ENCODE measurements at regions not wholly inside any gene's neighbourhood (a gene's known extent, or its start where the extent isn't known, plus 50 kb on each side); places are given as distances from the start of the nearest gene placed in this dataset.

DNA sequence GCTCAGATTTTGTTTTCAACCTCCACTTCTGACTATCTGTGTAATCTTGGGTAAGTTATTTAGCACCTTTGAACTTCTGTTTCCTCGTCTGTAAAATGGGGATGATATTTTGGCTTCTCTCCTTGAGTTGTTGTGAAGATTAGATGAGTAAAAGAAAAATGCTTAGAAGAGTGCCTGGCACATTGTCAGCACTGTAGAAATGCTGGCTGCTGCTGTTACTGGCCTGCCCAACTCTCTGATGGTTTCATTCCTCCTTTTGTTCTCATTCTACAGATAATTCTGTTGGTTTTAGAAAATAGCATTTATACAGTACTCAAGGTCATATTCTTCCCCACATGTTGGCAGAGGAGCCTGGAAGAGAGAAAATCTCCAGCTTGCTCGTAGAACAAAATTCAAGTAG is 547.2 kb upstream of the JAG1 start:
- Histone ChIP-seq H3K27ac (no peak overlapping the region), H3K4me1 (peaks cover 0 to 34% of the 10 kb centered on the region in 2 donors), H3K4me3 (no peak overlapping the region), H3K27me3 (no peaks in the 10 kb centered on the region), H3K9me3 (no peaks in the 10 kb centered on the region), H3K36me3 (no peaks in the 10 kb centered on the region)
- DNase-seq (ENCODE audit: low spot score): no peak
- TF ChIP-seq, protein P1, sequence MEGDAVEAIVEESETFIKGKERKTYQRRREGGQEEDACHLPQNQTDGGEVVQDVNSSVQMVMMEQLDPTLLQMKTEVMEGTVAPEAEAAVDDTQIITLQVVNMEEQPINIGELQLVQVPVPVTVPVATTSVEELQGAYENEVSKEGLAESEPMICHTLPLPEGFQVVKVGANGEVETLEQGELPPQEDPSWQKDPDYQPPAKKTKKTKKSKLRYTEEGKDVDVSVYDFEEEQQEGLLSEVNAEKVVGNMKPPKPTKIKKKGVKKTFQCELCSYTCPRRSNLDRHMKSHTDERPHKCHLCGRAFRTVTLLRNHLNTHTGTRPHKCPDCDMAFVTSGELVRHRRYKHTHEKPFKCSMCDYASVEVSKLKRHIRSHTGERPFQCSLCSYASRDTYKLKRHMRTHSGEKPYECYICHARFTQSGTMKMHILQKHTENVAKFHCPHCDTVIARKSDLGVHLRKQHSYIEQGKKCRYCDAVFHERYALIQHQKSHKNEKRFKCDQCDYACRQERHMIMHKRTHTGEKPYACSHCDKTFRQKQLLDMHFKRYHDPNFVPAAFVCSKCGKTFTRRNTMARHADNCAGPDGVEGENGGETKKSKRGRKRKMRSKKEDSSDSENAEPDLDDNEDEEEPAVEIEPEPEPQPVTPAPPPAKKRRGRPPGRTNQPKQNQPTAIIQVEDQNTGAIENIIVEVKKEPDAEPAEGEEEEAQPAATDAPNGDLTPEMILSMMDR (IDR thresholded peaks at IDR 0.05): no peak

DNA sequence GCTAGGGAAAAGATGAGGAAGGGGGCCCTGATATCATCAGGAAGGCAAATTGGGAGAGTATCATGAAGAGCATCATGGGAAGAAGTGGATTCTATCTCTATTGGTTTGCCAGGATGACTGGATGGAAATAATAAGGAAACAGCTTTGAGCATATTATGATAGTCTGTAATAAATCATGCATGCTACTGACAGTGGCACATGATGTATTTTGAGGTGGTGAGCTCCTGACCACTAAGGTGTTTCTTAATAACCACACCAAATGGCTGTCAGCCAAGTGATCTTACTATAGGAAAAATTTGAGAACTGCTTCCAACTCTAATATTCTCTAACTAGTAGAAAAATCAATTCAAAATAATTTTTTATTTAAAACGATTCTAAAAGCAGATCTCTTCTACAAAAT is 548.4 kb upstream of the JAG1 start:
- Histone ChIP-seq H3K4me3 (no peak overlapping the region), H3K27me3 (no peaks in the 10 kb centered on the region), H3K9me3 (no peaks in the 10 kb centered on the region), H3K36me3 (no peaks in the 10 kb centered on the region), H3K4me1 (peaks cover 0 to 24% of the 10 kb centered on the region in 2 donors), H3K27ac (no peak overlapping the region)
- DNase-seq (ENCODE audit: low spot score): no peak
- TF ChIP-seq, protein P1 (IDR thresholded peaks at IDR 0.05): no peak

DNA sequence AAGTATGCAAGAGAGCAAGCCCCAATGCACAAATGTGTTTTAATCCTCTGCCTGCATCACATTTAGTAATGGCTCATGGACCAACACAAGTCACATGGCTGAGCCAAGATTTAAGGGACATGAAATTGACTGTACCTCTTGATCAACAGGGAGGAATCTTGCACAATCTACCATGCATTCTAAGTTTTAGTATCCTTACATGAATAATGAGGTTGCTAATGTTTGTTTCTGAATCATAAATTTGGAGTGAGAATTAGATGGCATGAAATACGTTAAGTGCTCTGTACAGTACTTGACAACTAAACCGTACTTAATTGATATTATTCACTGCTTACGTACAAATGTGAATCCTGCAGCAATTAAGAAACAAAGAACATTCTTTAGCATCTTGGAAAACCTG is 553.8 kb upstream of the JAG1 start:
- Histone ChIP-seq H3K36me3 (no peaks in the 10 kb centered on the region), H3K4me1 (peaks cover 0 to 21% of the 10 kb centered on the region in 2 donors), H3K4me3 (no peak overlapping the region), H3K27ac (no peak overlapping the region), H3K27me3 (no peaks in the 10 kb centered on the region), H3K9me3 (no peaks in the 10 kb centered on the region)
- no peak for DNase-seq (ENCODE audit: low spot score)
- TF ChIP-seq, protein P1 (IDR thresholded peaks at IDR 0.05): no peak

DNA sequence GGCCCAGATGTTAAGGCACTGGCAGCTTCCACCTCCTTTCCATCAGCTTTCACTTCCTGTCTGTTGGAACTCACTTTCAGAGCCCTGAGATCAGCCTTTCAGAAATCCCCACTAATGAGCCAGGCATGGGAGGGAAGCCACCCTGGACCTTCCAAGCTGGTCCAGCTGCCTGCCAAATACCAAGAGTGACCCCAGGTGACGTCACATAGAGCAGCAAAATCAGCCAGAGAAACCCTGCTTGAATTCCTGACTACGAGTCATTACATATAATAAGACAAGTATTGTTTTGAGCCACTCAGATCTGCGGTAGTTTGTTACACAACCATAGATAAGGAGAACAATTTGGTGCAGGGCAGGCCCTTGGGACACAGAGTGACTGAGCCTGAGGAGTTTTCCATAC is 556.0 kb upstream of the JAG1 start:
- TF ChIP-seq, protein P1 (IDR thresholded peaks at IDR 0.05): no peak
- H3K4me3 ChIP-seq: no peak overlapping the region

DNA sequence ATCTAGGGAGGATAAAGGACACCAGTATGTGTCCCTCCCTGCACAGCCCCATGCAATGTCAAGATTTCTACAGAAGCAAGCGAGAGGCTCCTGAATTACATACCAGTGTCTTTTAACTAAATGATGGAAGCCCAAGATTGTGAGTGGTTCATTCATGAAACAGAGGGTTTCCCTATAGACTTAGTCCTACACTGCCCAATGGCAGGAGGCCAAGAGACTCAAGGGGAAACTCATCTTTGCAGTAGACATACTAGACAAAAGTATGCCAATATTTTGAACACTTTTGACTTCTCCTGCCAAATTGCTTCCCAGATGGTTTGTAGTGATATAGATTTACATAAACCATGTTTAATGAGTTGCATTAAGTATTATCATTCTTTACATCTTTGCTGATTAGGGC is 557.2 kb upstream of the JAG1 start:
- Histone ChIP-seq H3K27me3 (no peaks in the 10 kb centered on the region), H3K27ac (no peak overlapping the region), H3K4me3 (no peak overlapping the region), H3K4me1 (peaks cover 0 to 29% of the 10 kb centered on the region in 2 donors), H3K36me3 (no peaks in the 10 kb centered on the region), H3K9me3 (no peaks in the 10 kb centered on the region)
- no peak for DNase-seq (ENCODE audit: low spot score)
- TF ChIP-seq, protein P1 (IDR thresholded peaks at IDR 0.05): no peak

More for the DNA sequence above, 556.0 kb upstream of the JAG1 start:
- H3K27me3 ChIP-seq: no peaks in the 10 kb centered on the region
- peak; percentile 89 for DNase-seq (ENCODE audit: low spot score)
- H3K4me1 ChIP-seq: peaks cover 0 to 23% of the 10 kb centered on the region in 2 donors
- peak overlapping the region; percentile 40 to 75 for H3K27ac ChIP-seq
- no peaks in the 10 kb centered on the region for H3K36me3 ChIP-seq
- H3K9me3 ChIP-seq: no peaks in the 10 kb centered on the region

Data from right atrium auricular region (tissue), 2 donors.